Thyroid gland (tissue), 4 donors: ENCODE measurements at regions not wholly inside any gene's neighbourhood (a gene's known extent, or its start where the extent isn't known, plus 50 kb on each side); places are given as distances from the start of the nearest gene placed in this dataset.

Experiments used
- DNase-seq, 2 donors: peaks; one replicate each; pipeline ENCODE4 v3.0.0-alpha.2; 2019
- H3K27ac ChIP-seq, 3 donors: fragments of 200-600 bp; sonication (generic); 1 replicate in 2 of 3; 2 replicates in 1 of 3; pipeline ENCODE4 v1.5.1; 2016 to 2019; ENCODE audit warnings: mild to moderate bottlenecking in 1 of 3, moderate library complexity in 1 of 3
- H3K27me3 ChIP-seq: fragments of 200-600 bp; sonication (generic); one replicate; pipeline ENCODE4 v1.5.1; 2019
- H3K36me3 ChIP-seq, 2 donors: fragments of 200-600 bp; sonication (generic); one replicate each; pipeline ENCODE4 v1.5.1; 2016 to 2019
- H3K4me1 ChIP-seq, 2 donors: fragments of 200-600 bp; sonication (generic); one replicate each; pipeline ENCODE4 v1.5.1; 2017 to 2019
- H3K4me3 ChIP-seq, 3 donors: fragments of 200-600 bp; sonication (generic); replicated peaks in 1 of 3; 1 replicate in 2 of 3; 2 replicates in 1 of 3; pipeline ENCODE4 v1.5.1; 2016; ENCODE audit warnings: mild to moderate bottlenecking in 1 of 3
- H3K9me3 ChIP-seq: fragments of 200-600 bp; sonication (generic); one replicate; pipeline ENCODE4 v1.5.1; 2017
- POLR2A ChIP-seq, 2 donors: fragments of 450-650 bp; IDR thresholded peaks; one replicate each; pipeline ENCODE4 v1.6.1; 2017; ENCODE audit warnings: antibody characterized with exemption in 2 of 2, mild to moderate bottlenecking in 2 of 2, moderate library complexity in 1 of 2
- WGBS, 2 donors: methylation state at CpG; one replicate each; pipeline ENCODE4 v1.1.5; 2017; 5-methylcytosine and 5-hydroxymethylcytosine counted together
- intact Hi-C: fragments of 100-400 bp; cut with DNase I; formaldehyde crosslinking; loops from one replicate; pipeline ENCODE4 v1.15.1; 2023
- TF ChIP-seq, protein P1 (sequence below), 6 experiments: fragments of 200-600 bp in 3 of 6; fragments of 450-650 bp in 3 of 6; sonication (generic) in 3 of 6; IDR thresholded peaks; one replicate each; pipeline ENCODE4 v1.5.1; 2016 to 2019; ENCODE audit warnings: antibody characterized with exemption in 6 of 6, mild to moderate bottlenecking in 2 of 6, inconsistent platforms in 1 of 6, moderate library complexity in 1 of 6

DNA sequence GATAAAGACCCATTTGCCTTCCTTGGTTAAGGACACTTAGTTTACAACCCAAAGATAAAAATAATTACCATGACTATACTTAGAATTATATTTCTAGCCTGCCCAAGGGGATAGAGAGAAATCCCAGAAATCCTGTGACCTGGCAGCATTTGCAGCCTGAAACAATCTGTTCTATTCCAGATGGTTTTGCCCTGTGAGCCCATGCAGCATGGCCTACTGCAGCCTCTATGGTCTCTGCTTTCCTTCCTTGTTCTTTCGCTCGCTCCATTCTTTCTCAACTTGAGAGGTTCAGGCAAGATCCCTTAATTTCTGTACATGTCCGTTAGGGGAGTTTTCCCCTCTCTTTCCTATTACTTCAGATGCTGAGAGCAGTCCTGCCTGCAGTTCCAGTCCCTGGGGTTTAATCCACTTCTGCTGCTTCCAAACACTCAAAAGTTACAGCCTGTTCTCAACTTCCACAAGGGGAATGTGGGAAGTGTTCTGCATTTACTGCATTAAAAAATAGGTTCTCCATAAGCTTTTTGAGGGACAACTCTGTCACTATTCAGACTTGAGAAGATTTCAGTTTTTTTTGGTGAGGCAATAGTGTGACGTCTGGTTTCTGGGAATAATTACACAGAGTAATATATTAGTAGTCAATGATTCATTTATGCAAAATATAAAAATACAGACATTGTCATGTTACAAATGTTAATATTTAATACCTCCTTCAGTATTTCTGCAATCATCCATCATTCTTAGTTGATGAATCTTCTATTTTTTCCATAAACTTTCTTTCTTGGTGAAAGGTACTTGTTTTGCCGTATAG lies 80.3 kb downstream of the CDCA7 start:
- no peak for DNase-seq
- TF ChIP-seq, protein P1, sequence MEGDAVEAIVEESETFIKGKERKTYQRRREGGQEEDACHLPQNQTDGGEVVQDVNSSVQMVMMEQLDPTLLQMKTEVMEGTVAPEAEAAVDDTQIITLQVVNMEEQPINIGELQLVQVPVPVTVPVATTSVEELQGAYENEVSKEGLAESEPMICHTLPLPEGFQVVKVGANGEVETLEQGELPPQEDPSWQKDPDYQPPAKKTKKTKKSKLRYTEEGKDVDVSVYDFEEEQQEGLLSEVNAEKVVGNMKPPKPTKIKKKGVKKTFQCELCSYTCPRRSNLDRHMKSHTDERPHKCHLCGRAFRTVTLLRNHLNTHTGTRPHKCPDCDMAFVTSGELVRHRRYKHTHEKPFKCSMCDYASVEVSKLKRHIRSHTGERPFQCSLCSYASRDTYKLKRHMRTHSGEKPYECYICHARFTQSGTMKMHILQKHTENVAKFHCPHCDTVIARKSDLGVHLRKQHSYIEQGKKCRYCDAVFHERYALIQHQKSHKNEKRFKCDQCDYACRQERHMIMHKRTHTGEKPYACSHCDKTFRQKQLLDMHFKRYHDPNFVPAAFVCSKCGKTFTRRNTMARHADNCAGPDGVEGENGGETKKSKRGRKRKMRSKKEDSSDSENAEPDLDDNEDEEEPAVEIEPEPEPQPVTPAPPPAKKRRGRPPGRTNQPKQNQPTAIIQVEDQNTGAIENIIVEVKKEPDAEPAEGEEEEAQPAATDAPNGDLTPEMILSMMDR (IDR thresholded peaks at IDR 0.05): no peak
- TF ChIP-seq POLR2A (IDR thresholded peaks at IDR 0.05): no peak
- Histone ChIP-seq H3K4me3 (no peak overlapping the region), H3K27ac (no peak overlapping the region), H3K36me3 (no peaks in the 10 kb centered on the region), H3K27me3 (no peaks in the 10 kb centered on the region), H3K4me1 (no peaks in the 10 kb centered on the region), H3K9me3 (no peaks in the 10 kb centered on the region)
- intact Hi-C loops: no loop called here
- 70 to 78% methylated on average over 5 of the region's 5 CpGs for WGBS, 2 donors

DNA sequence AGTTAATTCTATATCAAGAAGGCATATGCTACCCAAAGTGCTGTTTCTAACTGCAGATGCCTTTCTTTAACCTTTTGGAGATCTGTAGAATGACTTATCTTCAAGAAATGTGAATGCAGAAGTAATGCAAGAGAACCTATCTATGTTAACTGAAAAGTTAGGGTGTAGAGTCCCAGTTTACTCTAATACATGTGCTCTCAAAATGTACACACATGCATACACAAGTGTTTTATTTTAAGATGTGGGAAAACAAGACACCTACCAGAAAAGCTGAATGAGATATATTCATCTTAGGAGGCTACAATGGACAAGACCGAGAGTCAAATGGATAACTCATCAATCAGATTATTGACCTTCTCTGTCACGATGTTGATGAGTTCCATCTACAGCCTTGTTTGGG lies 80.9 kb downstream of the CDCA7 start:
- Histone ChIP-seq H3K4me3 (no peak overlapping the region), H3K27ac (no peak overlapping the region), H3K27me3 (no peaks in the 10 kb centered on the region), H3K36me3 (no peaks in the 10 kb centered on the region), H3K9me3 (no peaks in the 10 kb centered on the region), H3K4me1 (no peaks in the 10 kb centered on the region)
- DNase-seq: no peak
- intact Hi-C loops: no loop called here
- WGBS, 2 donors: 91 to 92% methylated on average over 2 of the region's 2 CpGs
- no peak for TF ChIP-seq POLR2A (IDR thresholded peaks at IDR 0.05)
- TF ChIP-seq, protein P1 (IDR thresholded peaks at IDR 0.05): no peak

DNA sequence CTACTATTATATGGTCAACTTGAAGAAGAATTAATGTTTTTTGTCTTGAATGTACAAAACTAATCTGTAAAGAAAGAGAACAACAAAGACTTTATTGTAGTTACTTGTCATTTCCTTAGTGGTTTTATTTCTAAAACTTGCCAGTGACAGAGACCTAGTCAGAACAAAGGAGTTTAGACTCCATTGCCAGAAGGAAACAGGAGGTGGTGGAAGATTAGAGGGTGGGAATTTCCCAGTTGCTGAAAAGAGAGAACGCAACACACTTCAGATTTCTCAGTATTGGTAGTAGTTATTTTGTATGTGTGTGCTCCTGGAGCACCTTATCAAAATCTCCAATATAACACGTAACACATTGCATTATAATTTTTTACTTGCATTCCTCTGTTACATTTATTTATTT lies 81.4 kb downstream of the CDCA7 start:
- 84 to 91% methylated on average over 2 of the region's 2 CpGs for WGBS, 2 donors
- Histone ChIP-seq H3K4me3 (no peak overlapping the region), H3K27me3 (no peaks in the 10 kb centered on the region), H3K27ac (no peak overlapping the region), H3K4me1 (no peaks in the 10 kb centered on the region), H3K36me3 (no peaks in the 10 kb centered on the region), H3K9me3 (no peaks in the 10 kb centered on the region)
- DNase-seq: no peak
- intact Hi-C loops: no loop called here
- no peak for TF ChIP-seq POLR2A (IDR thresholded peaks at IDR 0.05)
- TF ChIP-seq, protein P1 (IDR thresholded peaks at IDR 0.05): no peak

DNA sequence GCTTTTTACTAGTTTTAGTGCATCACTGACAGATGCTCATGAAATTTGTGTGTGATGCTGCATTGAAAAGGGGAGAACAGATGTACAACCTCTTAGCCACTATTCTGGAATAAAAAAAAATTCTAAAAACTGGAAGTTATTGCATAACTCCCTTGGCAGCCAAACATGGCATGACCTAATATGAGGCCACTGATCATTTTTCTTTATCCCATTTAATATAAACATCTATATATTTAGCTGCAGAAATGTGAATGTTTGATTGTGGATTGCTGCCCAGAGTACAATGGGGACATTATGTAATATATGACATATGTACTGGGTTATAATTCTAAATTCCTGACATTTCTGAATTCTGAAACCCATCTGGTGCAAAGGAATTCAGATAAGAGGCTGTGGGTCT lies 86.5 kb downstream of the CDCA7 start:
- Histone ChIP-seq H3K27me3 (no peaks in the 10 kb centered on the region), H3K27ac (no peak overlapping the region), H3K9me3 (no peaks in the 10 kb centered on the region), H3K4me1 (no peaks in the 10 kb centered on the region), H3K36me3 (no peaks in the 10 kb centered on the region), H3K4me3 (no peak overlapping the region)
- no peak for DNase-seq
- intact Hi-C loops: no loop called here
- TF ChIP-seq POLR2A (IDR thresholded peaks at IDR 0.05): no peak
- TF ChIP-seq, protein P1 (IDR thresholded peaks at IDR 0.05): no peak

DNA sequence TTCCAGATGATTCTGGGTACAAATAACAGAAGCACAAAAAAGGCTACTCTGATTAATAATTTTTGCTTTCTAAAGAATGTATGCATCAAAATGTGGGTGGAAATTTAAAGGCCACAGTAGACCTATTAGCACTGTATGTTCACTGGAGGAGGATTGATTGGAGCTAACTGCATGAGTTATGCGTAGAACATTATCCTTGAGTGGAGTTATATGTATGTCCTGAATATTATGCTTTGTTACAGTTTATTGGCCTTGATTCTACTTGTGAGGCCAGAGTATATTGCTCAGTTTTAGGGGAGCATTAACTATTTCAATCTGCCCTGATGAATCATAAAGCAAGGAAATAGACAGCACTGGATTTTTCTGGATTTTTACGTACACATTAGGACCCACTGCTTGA lies 87.9 kb downstream of the CDCA7 start:
- Histone ChIP-seq H3K36me3 (no peaks in the 10 kb centered on the region), H3K27ac (no peak overlapping the region), H3K4me3 (no peak overlapping the region), H3K4me1 (no peaks in the 10 kb centered on the region), H3K27me3 (no peaks in the 10 kb centered on the region), H3K9me3 (no peaks in the 10 kb centered on the region)
- TF ChIP-seq, protein P1 (IDR thresholded peaks at IDR 0.05): no peak
- no peak for TF ChIP-seq POLR2A (IDR thresholded peaks at IDR 0.05)
- no peak for DNase-seq
- intact Hi-C loops: no loop called here
- WGBS, 2 donors: 93 to 95% methylated on average over 2 of the region's 2 CpGs
